OCI-LY3 (cell line): ENCODE measurements at regions not wholly inside any gene's neighbourhood (a gene's known extent, or its start where the extent isn't known, plus 50 kb on each side); places are given as distances from the start of the nearest gene placed in this dataset.

Experiments
- H2AFZ ChIP-seq: fragments of 200-600, 300-600 bp; shearing (Covaris generic); 2 replicates; pipeline ENCODE4 v1.6.0; 2014; ENCODE audit warnings: antibody characterized with exemption, low read depth, low read length
- H3K27ac ChIP-seq: fragments of 200-600, 300-600 bp; sonication (generic); 2 replicates; pipeline ENCODE4 v1.5.1; 2014; ENCODE audit warnings: mild to moderate bottlenecking, low read length, moderate library complexity, mixed read lengths
- H3K27me3 ChIP-seq: fragments of 200-600, 300-600 bp; sonication (generic); 2 replicates; pipeline ENCODE4 v1.6.1; 2014; ENCODE audit warnings: low read depth, low read length, mixed read lengths
- H3K36me3 ChIP-seq: fragments of 200-600, 300-600 bp; sonication (generic); replicated peaks from 2 replicates; pipeline ENCODE3; 2014; ENCODE audit warnings: low read depth, low read length, mixed read lengths
- H3K4me1 ChIP-seq: fragments of 300-600, 200-600 bp; sonication (generic); 2 replicates; pipeline ENCODE4 v1.6.1; 2014; ENCODE audit warnings: low read length, mixed read lengths
- H3K4me2 ChIP-seq: fragments of 200-600, 300-600 bp; sonication (generic); 2 replicates; pipeline ENCODE4 v1.6.1; 2014; ENCODE audit warnings: low read length, mixed read lengths
- H3K4me3 ChIP-seq: fragments of 300-600, 200-600 bp; sonication (generic); 2 replicates; pipeline ENCODE4 v1.5.1; 2014; ENCODE audit warnings: antibody characterized with exemption, mild to moderate bottlenecking, low read length, moderate library complexity
- H3K79me2 ChIP-seq: fragments of 300-600, 200-600 bp; shearing (Covaris generic); 2 replicates; pipeline ENCODE4 v1.6.1; 2014; ENCODE audit warnings: mild to moderate bottlenecking, low read length, mixed read lengths
- H3K9ac ChIP-seq: fragments of 300-600, 200-600 bp; shearing (Covaris generic); 2 replicates; pipeline ENCODE4 v1.6.0; 2014; ENCODE audit warnings: mild to moderate bottlenecking, low read length, moderate library complexity
- H3K9me3 ChIP-seq: fragments of 200-600, 300-600 bp; shearing (Covaris generic); 2 replicates; pipeline ENCODE4 v1.6.1; 2014; ENCODE audit warnings: low read length, mixed read lengths; ENCODE audit not compliant: insufficient read depth
- H4K20me1 ChIP-seq: fragments of 200-600, 300-600 bp; sonication (generic); 2 replicates; pipeline ENCODE4 v1.6.1; 2016; ENCODE audit warnings: low read length, mixed read lengths; ENCODE audit not compliant: insufficient read depth
- CTCF ChIP-seq: fragments of 200-600, 300-600 bp; sonication (generic); IDR thresholded peaks from 2 replicates; pipeline ENCODE4 v1.5.1; 2014; ENCODE audit warnings: antibody characterized with exemption, low read length, low read depth
- EZH2phosphoT487 ChIP-seq: fragments of 200-600 bp; shearing (Covaris generic); IDR thresholded peaks from 2 replicates; pipeline ENCODE4 v1.6.1; 2018; ENCODE audit warnings: antibody characterized with exemption, mixed run types, low read depth

DNA sequence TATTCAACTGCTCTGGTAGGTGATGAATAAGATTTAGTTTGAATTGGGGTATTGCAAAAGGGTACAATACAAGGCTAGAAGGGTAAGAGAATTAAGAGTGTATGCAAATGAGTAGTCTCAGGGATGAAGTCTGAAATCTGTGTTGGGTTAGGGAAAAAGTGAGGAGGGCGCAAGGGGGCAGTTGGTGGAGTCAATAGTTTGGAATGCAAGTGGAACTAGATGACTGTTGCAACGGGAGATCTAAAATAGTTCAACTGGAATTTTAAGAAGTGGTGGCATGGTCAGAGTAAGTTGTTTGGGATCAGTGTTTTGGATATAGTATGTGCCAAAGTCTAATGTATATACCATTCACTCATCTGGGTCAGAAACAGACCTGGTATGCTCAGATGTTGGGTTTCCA is 329.6 kb downstream of the GJA1 start:
- TF ChIP-seq CTCF, result no peak
- TF ChIP-seq EZH2phosphoT487, result no peak
- Histone ChIP-seq H3K27me3 (no peaks in the 10 kb centered on the region), H3K4me2 (no peak overlapping the region)

DNA sequence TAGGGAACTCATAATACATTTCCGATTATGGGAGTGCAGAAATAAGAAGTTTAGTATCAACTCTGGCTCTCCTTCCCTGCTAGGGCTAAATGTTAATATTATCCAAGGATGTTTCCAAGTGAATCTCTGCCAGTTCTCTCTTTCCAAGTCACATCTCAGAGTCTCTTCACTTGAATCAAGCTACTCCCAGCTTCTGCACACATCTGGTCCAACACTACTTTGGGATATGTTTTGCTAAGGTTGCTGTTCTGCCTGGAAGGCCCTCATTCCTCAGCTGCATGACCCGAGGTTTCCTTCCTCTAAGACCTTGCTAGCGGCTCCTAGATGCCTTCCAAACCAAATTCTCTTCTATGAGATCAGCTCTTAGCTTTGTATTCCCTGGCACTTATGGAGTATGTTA is 331.8 kb downstream of the GJA1 start:
- no peak overlapping the region for H3K4me3 ChIP-seq
- no peak overlapping the region for H2AFZ ChIP-seq
- no peaks in the 10 kb centered on the region for H3K36me3 ChIP-seq
- TF ChIP-seq CTCF (no peak), EZH2phosphoT487 (no peak)
- H3K4me2 ChIP-seq, result no peak overlapping the region
- H3K9me3 ChIP-seq, result no peaks in the 10 kb centered on the region
- no peak overlapping the region for H3K9ac ChIP-seq
- H4K20me1 ChIP-seq, result no peaks in the 10 kb centered on the region
- no peaks in the 10 kb centered on the region for H3K4me1 ChIP-seq
- no peaks in the 10 kb centered on the region for H3K79me2 ChIP-seq
- H3K27me3 ChIP-seq, result no peaks in the 10 kb centered on the region
- no peak overlapping the region for H3K27ac ChIP-seq

More for the DNA sequence above, 329.6 kb downstream of the GJA1 start:
- Histone ChIP-seq H3K79me2 (no peaks in the 10 kb centered on the region), H3K4me1 (no peaks in the 10 kb centered on the region), H4K20me1 (no peaks in the 10 kb centered on the region), H2AFZ (no peak overlapping the region), H3K9ac (no peak overlapping the region), H3K27ac (no peak overlapping the region), H3K36me3 (no peaks in the 10 kb centered on the region), H3K9me3 (no peaks in the 10 kb centered on the region), H3K4me3 (no peak overlapping the region)

DNA sequence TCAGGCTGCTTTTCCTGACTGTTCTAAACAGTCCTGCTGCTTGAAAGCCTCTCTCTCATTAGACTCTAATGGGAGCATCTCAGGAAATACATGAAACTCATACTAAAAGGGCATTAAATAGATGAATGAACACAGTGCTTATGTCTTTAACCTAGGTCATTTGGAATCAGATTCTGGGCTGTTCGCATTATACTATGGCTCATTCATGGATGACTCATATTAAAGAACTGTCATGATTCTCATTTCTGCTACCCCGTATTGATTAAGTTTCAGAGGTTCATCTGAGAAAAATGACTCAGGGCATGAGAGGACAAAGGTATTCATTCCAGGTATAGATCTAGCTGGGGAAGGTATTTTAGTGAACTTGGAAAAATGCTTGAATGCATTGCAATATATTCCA is 335.5 kb downstream of the GJA1 start:
- H3K4me1 ChIP-seq, result no peaks in the 10 kb centered on the region
- no peak overlapping the region for H3K27ac ChIP-seq
- TF ChIP-seq EZH2phosphoT487 (no peak), CTCF (no peak)
- H3K9ac ChIP-seq, result no peak overlapping the region
- H3K4me3 ChIP-seq, result no peak overlapping the region
- H3K27me3 ChIP-seq, result no peaks in the 10 kb centered on the region
- H3K36me3 ChIP-seq, result no peaks in the 10 kb centered on the region
- H2AFZ ChIP-seq, result no peak overlapping the region
- no peaks in the 10 kb centered on the region for H4K20me1 ChIP-seq
- no peak overlapping the region for H3K4me2 ChIP-seq
- no peaks in the 10 kb centered on the region for H3K79me2 ChIP-seq
- H3K9me3 ChIP-seq, result no peaks in the 10 kb centered on the region

DNA sequence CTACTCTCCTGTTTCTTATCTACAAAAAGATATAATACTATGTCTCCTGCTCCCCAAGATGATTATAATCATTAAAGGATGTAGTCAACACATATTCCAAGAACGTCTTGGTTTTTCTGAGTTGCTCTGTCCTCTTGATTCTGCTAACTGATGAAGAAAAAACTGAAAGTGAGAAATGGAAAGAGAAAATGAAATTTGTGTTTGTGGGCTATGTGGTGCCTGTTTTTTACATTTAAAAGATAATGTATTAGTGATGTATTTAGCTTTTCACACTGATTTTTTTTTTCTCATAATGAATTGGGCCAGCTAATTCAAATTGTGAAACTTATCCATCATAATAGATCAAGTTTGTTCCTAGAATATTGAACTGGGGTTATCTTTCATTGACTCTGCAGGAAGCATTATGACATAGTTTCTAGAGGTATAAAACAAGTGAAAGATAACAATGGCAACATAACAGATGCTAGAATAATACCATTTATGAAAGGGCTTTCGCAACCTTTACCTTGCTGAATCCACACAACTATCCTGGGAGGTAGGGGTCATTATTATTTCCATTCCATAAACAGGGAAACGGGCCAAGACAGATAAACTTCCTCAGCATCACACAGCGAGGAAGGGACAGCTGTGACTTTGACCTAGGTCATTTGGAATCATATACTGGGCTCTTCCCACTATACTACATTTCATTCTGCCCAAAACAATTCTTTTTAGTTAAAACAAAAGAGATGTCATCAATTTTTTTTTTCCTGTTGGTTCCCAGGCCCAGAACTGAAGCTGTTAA is 336.7 kb downstream of the GJA1 start:
- Histone ChIP-seq H4K20me1 (no peaks in the 10 kb centered on the region), H3K27me3 (no peaks in the 10 kb centered on the region), H3K4me1 (no peaks in the 10 kb centered on the region), H3K79me2 (no peaks in the 10 kb centered on the region), H2AFZ (no peak overlapping the region), H3K9ac (no peak overlapping the region), H3K36me3 (no peaks in the 10 kb centered on the region), H3K4me3 (no peak overlapping the region), H3K27ac (no peak overlapping the region), H3K4me2 (no peak overlapping the region), H3K9me3 (no peaks in the 10 kb centered on the region)
- no peak for TF ChIP-seq EZH2phosphoT487
- no peak for TF ChIP-seq CTCF
